GM18858 (cell line): ENCODE measurements at regions not wholly inside any gene's neighbourhood (a gene's known extent, or its start where the extent isn't known, plus 50 kb on each side); places are given as distances from the start of the nearest gene placed in this dataset.

ENCODE experiments used
- ATAC-seq: cut with Tn5 transposase; IDR thresholded peaks from one replicate; pipeline ENCODE4 v1.9.1; 2021; ENCODE audit not compliant: unreplicated experiment

DNA sequence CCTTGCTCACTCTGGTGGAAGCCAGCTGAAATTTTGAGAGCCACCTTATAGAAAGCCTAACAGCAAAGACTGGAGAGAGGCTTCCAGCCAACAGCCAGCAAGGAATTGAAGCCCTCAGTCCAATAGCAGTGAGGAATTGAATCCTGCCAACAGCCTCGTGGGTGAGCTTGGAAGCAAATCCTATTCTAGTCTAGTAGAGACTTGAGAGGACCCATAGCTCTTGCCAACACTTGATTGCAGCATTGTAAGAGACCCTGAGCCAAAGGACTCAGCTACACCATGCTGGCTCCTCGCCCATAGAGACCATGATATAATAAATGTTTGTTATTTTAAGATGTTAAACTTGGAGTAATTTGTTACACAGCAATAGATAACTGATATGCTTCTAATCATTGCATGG, 403.0 kb upstream of the TNP1 start:
- no peak for ATAC-seq

DNA sequence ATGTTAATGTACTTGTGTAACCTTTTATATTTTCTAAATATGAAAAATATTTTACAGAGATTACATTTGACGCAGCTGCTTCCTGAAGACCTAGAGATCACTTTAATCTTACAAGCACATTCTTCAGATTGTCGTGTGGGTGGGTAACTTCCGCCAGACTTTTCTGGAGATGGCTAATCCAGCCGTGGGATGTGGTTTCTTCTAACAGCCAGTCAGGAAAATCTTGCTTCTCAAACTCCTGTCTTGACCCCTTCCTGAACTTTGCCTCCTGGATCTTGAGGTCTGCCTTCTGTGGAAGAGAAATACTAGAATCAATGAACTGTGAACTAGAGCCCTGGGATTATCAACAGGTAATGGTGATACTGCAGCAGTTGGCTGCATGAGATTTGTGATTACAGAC, 401.6 kb upstream of the TNP1 start:
- ATAC-seq = no peak

DNA sequence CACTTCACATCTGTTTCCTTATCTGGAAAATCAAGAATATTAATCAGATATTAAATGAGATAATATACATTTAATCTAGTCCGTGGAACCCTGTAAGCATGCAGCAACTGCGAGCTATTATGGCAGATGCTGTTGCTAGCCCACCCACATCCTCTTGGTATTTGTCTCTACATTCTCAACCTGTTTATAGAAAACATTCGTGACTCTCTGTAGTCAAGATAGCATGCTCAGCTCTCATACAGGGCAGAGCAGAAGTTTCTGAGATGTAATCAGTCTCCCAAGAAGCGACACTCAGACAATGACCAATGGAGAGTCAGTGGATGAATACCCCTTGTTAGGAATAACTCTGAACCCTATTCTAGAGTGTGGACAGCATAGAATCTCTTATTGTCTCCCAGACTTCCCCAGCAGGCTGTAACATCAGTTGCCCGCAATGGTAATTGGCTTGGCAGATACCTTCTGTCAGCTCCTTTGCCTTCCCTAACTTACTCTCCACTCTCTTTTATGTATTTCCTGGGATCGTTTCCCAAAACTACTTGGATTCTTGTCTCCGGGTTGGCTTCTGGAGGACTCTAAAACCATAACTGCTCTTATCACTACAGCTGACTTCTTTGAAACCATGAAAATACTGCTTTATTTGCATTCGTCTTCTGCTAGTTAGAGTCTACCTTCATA, 400.7 kb upstream of the TNP1 start:
- ATAC-seq = no peak

DNA sequence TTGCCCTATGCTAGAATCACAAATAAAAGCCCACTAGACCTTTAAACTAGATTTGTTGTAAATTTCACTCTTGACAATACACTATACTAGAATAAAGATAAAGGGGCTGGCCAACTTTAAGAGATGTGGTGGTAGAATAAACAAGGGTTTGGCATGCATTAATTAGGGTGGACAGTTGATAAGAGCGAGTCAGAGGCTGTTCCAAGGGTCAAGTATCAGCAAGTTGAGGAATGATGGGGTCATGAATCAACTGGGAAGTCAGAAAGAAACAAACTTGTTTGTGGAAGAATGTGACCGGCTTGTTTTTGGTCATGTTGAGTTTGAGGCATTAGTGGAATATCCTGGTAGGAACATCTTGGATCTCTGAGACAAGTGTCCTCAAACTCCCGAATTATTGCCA, 398.3 kb upstream of the TNP1 start:
- ATAC-seq = no peak

DNA sequence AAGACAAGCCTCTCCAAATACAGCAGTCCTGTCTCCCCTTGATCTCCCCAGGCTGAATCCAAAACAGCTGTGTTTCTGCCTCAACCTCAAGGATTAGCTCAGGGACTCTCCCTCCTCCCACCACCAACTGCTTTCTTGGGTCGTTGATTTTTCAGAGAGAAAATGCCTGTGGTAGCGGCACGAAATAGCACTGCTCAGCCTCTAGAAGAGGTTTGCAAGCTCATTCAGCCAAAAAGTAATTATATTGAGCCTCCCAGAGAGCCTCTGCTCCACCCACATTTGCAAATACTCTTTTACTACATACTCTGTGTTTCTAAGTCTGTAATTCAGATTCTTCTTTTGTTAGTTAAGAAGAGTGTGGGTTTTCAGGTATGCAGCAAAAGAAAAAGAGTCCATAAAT, 396.4 kb upstream of the TNP1 start:
- no peak for ATAC-seq

DNA sequence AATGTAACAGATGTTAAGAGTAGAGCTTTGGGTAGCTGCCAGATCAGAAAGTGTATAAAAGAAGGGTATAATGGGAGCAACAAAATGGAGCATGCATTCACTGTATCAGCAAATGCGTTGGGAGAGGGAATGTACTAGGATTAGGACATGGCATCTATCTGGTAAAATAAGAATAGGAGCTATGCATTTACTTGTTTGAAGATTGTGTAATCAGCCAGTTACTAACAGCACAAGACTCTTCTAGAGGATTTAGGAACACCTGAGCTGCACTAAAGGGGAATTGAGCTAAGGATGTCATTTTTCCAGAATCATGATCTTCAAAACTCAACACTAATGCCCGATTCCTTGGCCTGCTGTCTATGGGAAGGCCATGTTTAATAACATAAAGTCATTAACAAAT, 394.2 kb upstream of the TNP1 start:
- ATAC-seq = no peak

DNA sequence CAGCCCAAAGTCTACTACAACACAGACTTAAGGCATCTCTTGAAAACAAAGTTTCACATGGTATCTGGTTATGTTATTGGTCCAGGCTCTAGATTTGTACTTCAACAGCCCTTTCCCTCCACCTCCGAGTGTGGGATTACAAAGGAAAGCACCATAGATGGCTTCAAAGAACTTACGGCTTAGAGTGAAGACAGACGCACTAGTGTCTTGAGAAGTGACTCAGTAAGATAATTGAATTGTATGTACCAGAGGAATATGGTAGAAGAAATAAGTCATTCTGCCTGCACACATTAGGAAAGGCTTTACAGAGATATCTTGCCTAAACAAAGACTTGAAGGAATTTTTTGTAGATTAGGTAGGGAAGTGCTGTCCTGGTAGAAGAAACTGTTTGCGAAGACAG, 392.3 kb upstream of the TNP1 start:
- no peak for ATAC-seq

DNA sequence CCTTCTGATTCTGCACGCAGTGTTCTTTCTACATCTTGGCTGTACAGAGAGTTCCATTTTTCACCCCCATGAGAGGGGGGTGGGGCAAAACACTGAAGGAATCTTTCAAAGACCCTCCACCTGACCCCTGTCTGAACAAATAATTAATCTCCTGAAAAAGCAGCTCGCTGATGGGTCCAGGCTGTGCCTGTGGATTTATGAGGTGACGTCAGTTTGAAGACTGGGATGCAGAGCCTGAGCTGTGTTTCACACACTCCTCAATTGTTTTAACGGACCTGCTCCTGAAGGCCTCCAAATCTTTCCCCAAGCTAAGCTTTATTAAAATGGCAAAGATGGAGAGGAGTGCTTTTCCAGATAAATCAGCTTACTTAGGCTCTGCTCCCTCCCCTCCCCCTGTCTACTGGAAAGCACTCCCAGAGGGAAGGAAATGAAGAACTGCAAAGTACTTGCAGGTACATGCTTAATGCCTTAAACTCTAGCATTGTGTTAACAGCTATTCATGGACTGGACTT, 390.2 kb upstream of the TNP1 start:
- ATAC-seq = no peak

DNA sequence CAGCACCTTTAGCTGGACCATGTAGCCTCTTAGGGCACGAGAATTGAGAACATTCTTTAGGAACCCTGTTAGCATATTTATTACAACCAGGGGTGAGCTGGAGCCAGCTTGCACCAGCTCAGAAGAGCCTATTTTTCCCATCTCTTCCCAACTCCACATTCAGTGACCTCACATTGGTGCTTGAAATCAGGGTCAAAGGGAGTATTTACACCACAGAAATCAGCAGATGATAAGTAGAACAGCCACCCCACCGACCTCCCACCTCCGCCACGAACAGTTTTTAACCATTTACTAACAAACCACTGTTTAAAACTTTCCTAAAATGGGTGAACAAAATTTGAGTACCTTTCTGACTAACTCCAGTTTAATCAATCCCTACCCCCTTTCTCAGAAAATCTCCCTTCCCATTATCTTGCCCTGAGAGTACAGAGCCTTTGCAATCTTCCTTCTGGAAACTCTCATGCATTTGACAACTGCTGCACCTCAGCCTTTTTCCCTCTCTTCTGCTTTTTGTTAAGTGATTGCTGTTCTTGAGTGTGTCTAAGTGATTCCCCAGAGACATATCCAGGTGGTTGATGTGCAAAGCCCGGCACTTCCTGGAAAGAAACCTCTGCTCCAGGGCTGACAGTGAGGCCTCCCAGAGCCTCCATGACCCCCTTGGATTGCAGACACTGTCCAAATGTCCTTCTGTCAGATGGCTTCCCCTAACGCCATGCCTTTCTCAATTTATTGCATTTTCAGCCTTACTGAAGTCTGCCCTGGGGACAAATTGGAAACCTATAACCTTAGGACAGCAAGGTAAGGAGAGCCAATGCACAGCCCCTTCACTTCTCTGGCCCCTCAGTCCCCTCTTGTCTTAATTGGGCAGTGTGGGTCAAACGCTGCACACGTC, 389.5 kb upstream of the TNP1 start:
- no peak for ATAC-seq

DNA sequence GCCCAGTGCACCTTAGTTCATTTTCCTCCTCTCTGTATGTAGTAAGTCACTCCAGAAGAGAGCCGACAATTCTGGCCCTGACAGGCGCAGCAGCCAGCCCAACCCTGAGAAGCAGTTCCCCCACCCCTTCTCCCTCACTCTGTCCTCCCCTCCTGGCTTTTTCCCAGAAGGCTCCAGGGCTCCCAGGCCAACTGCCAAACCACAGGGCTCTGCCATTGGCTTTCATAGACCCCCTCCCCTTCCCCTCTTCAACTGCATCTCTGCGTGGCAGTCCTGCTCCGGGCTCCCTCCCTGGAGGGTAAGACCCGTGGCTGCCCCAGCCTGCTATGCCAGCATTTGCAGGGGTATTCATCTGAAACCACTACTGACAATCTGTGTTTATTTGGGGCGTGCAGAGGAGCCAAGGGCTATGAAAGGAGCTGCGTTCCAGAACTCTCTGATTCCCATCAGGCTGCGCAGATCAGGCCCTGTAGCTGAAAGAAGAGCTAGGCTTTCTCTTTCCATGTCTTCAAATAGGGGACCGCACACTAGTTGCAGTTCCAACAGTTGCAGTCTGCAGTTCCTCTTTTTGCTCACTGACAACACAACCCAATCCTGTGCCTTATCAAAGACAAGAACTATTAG, 388.6 kb upstream of the TNP1 start:
- peak; percentile 88 for ATAC-seq

DNA sequence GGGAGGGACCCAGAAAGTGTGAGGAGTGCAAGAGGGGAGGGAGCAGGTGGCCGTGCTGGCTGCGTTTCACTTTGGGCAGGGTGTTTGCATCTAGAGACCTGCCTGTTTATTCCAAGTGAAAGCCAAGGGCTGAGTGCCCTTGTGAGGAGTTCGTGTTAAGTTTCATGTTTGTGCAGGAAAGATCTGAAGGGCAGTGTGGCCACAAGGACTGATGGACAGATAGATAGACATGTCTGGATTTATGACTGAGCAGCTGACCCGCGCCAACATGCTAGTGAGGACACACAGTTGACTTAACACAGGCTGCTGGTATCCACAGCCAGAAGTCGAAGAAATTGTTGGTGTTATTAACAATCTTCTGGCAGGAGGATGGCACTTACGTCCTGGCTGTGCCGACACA, 387.6 kb upstream of the TNP1 start:
- ATAC-seq = no peak

DNA sequence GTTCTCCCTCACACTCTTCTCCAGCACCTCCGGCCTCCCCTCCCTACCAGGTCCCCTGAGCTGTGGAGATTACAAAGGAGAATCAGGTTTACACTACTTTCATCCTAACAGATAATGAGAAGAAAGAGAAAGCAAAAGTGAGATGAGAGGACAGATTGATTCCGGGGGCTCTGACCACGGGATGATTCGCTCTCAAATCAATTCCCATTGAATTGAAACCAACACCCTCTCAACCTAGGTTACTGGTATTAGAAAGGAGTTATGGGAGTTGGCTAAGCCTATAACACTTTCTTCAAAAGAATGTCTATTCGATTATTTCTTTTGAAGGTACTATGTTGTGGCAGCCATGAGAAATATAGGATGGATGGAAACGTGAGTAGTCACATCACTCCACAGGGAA, 386.2 kb upstream of the TNP1 start:
- no peak for ATAC-seq

DNA sequence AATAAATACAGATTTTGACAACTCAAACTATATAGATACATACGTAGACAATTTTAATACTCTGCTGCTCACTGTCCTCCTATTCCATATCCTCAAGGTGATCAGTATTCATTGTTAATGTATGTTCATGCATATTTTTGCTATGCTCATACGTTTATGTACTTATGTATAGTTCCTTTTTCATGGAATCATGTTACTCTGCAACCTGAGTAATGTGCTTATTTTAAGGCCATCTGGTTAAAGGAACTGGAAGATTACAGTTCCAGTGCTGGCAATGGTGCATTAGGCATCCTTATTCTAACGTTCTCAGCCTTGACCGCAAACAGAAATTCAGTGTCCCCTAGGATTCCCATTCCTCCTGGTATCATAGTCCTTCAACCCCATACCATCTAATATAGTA, 385.0 kb upstream of the TNP1 start:
- no peak for ATAC-seq

DNA sequence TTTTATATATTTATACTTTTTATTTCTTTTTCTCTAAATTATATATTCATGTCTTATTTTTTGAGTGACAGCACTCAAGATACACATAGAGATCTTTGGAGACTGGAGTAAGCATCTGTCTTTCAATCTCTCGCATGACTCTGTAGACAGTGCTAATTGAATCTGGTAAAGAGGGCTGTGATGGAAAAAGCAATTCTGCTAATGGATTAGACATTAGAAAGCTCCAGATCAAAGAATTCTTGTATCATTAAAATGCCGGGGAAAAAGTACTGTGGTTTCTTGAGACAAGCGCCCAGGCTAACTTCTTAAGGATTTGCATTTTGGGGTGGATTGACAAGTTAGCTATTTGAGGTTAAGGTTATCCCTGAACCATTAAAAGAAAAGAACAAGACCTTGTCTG, 383.1 kb upstream of the TNP1 start:
- ATAC-seq = no peak

DNA sequence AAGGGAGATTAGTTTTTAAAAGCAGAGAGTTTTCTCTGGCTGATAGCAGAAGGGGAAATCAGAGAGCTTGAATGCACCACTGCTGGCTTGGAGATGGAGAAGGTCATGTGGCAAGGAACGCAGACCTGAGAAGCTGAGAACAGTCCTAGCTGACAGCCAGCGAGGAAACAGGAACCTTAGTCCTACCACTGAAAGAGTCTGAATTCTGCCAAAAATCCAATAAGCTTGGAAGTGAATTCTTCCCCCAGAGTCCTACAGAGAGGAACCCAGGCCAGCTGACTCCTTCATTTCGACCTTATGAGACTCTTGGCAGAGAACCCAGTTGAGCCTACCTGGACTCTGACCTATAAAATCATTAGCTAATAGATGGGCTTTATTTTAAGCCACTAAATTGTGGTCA, 371.9 kb upstream of the TNP1 start:
- no peak for ATAC-seq

DNA sequence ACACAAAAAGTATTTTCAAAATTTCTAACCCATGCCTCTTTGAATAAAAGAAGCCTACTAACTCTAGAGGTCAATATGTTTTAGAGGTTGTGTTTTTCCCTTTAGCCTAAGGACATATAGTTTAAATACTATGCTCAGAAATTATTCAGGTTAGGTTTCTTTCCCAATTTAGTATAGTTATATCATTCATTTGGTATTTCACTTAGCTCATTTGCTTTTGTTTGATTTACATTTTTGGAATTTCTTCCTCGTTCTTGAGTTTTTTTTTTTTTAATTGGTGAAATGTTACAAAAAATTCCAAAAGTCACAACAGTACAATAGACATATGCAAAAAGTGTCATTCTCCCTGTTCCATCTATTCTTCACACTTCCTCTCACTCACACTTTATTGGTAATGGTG, 371.3 kb upstream of the TNP1 start:
- ATAC-seq = no peak

DNA sequence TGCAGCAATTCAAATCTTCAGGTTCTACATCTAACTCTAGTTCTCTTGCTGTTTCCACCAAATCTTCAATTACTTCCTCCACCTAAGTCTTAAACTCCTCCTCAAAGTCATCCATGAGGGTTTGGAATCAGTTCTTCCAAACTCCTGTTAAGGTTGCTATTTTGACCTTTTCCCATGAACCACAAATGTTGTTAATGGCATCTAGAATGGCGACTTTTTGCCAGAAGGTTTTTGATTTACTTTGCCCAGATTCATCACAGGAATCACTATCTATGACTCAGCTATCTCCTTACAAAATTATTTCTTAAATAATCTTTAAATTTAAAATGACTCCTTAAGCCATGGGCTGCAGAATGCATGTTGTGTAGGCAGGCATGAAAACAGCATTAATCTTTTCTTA, 368.9 kb upstream of the TNP1 start:
- no peak for ATAC-seq

DNA sequence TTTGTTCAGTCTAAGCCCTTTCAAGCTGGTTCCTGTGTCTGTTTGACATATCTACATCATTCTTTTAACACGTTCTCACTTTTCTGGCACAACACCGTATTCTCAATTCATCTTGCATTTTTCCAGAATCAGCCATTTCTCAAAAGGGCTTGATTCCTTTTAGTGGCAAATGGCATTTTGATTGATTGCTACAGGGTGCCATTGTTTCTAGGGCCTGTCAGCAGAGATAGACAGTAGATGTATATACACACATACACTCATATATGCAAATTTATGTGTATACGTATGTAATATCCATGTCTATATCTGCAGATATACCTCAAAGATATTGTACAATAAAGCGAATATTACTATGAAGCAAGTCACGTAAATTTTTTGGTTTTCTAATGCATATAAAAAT, 367.9 kb upstream of the TNP1 start:
- no peak for ATAC-seq

DNA sequence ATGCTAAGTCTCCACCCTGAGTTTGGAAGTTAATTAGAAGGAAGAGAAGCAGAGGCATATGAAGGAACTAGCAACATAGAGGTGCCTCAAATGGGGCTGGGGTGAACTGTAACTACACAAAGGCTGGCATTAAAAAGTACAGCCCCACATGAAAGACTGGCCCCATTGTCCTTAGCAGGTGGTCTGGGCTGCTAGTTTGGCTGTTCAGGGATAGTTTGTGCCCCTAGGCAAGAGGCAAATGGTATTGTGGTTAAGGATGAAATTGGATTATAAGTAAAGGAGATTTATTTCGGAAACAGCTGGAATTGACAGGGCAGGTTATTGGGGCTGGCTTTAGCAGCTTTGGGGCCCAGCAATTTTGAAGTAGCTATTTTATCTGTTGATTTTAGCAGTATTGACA, 365.7 kb upstream of the TNP1 start:
- ATAC-seq = no peak

DNA sequence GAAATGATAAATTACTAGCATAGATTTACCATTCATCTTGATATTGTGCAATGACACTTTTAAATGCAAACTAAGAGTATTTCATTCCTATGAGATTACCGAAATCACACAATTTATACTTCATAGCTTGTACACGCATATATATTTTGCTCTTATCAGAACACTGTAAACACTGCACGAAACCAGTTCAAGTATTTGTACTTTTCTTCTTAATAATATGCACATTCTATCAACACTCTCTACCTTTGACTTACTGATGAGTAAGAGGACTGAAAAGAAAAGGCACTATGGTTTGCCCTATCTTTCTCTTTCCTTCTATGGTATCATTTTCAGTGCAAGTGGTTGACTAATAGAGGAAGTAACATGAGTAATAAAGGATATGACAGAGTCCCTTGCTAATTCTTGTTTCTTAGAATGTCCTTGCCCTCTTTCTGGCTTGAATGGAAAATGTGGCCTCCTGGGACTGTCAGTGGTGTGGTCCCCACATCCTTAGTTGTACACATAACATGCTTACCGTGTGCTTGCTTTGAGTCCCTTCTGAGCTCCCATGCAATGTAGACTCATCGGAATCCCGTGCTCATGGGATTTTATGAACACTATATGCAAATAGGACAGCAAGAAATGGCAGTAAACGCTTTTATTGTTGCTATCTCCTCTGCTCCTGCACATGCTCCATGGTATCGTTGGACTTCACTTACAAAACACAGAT, 363.5 kb upstream of the TNP1 start:
- peak; percentile 82 for ATAC-seq

DNA sequence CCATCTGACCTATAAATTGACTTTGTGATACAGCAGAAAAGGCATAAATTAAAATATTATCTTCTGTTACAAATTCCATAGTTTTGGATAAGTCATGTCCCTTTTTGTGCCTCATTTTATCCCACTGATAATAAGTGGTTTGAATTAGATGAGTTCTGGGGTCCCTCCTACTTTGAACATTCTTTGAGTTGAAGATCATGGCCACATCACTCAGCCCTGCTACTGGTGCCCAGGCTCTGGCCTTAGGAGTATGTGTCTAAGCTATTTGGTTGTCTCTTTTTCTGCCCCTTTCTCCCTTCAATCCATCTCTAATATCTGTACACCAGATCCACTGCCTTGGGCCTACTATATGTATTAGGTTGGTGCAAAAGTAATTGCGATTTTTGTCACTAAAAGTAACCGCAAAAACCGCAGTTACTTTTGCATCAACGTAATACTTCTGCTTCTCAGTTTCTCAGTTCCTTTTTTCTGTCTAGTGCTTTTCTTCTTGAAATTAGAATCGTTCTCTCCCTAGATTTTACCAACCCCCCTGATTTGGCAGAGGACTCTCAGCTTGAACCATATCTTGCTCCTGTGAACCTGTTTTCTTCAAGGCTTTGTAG, 362.5 kb upstream of the TNP1 start:
- peak; percentile 28 for ATAC-seq
